NCI-H1417 (cell line): ENCODE measurements at regions not wholly inside any gene's neighbourhood (a gene's known extent, or its start where the extent isn't known, plus 50 kb on each side); places are given as distances from the start of the nearest gene placed in this dataset.

Experiments used
- DNase-seq, 3 experiments: peaks; one replicate each; lab custom pipeline; 2025; lab: John Stamatoyannopoulos, UW

DNA sequence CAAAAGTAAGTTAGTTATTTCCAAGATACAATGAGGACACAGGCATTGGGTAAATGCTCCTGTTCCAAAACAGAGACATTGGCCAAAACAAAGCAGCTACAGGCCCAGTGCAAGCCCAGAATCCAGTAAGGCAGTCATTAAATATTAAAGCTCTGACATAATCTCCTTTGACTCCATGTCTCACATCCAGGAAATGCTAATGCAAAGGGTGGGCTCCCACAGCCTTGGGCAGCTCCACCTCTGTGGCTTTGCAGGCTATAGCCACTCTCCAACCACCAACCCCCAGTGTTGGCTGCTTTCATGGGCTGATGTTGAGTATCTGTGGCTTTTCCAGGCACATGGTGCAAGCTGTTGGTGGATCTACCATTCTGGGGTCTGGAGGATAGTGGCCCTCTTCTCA is 733.4 kb upstream of the SOX9 start:
- no peak for DNase-seq

DNA sequence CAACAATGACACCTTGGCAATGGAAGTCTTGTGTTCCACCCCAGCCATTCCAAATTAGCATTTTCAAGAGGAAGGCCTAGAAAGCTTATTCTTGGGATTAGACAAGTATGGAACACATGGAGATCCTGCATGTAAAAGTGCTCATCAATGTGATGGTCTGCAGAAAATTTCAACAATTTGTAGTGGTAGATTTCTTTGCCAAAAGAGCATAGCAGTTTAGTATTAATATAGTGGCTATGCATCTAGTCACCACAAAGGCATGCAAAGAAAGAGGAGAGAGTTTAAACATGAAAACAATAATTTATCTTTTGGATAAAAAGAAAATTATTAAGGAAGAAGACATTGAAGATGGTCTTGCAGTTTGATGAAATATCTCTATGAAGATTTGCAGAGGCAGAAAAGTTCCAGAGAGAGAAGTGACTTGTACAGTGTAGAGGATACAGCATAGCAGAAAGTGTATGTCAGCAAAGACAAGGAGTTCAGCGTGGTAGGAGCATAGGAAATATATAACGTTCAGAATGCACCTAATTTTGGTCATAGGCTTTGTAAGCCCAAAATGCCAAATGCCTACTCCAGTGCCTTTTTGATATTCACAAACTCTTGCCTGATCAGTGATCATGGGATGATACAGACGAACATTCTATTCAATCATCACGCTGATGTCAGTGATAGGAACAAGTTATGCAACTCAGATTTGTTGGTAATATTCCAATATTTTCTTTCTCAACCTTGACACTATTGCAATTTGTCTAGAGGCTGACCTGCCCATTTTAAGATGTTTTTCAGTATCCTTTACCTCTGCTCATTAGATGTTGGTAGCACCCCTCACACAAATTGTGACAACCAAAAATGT is 727.9 kb upstream of the SOX9 start:
- DNase-seq: no peak

DNA sequence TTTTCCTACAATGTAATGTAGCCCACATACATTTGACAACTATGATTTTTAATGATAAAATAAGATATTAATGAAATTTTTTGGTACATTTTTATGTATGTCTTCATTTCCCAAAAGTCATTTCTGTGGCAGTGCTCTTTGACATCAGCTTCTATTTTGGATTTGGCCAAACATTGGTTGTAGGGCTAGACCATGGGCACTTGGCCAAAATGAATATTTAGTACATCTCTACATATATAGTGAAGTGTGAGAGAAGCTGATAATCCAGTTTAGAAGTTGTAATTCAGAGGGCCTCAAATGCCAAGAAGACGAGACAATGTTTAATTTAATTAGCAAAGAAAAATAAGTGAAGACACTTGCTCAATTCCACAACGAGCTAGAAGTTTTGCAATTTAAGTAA is 724.9 kb upstream of the SOX9 start:
- no peak for DNase-seq

DNA sequence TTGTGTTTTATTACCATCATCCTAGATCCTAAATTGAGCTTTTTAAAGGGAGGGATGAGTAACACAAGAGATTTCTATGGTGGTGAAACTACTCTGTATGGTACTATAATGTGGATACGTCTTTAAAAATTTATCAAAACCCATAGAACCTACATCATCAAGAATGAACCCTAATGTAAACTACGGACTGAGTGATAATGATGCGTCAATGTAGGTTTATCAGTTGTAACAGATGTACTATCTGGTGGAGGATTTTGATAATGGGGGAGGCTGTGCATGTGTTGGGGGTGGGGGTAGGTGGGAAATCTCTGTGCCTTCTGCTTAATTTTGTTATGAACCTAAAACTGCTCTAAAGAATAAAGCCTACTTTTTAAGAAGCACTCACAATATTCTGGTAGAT is 724.1 kb upstream of the SOX9 start:
- DNase-seq: no peak

DNA sequence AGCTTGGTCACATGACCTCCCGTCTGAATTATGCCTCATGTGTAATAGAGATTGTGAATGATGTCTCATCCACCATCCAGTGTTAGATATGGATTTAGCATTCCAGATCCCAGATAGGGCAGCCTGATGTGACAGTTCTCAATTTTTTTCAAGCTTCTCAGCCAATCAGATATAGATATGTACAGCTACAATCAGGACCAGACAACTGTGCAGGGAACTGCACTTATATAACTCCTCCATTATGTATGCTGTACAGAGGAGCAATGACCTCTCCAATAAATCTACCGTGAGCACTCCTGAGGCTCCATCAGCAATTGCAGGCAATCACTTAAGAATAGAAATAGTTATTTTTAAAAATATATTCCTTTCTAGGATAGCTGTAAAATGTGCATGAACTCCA is 722.8 kb upstream of the SOX9 start:
- no peak for DNase-seq

DNA sequence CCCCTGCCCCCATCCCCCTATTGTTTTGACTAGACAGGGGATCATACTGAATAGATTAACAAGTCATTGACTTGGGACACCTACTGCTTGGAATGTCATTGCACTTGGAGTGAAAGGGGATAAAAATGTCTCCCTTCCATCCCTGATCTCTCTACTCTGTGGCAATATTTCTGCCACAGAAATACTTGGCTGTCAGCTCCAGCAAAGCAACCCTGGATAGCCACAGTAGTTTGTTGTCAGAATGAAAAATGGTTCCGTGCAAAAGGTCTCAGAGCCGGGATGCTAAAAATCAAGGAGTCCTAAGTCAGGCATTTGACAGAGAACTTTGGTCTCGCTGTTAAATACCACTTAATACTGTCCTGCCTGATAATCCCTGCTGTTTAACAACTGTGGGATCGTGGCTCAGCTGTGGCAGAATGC is 722.0 kb upstream of the SOX9 start:
- peak in 1 of 3 experiments; percentile 10 for DNase-seq

DNA sequence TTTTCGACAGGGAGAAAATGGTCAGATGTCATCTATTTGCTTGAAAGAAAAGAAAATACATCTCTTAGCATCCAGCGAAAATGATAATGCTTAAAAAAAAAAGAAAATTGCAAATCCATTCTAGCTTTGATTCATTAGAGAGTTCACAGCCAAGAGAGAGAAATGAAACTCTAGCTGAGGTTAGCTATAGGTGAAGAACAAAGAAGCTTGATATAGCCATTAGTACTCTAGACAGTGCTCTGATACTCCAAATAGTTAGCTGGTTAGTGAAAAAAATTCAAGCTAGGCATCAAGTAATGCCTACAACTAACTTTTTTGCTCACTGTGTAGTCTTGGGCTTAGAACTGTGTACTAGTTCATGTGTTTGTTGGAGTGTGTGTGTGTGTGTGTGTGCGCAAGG is 721.6 kb upstream of the SOX9 start:
- no peak for DNase-seq

DNA sequence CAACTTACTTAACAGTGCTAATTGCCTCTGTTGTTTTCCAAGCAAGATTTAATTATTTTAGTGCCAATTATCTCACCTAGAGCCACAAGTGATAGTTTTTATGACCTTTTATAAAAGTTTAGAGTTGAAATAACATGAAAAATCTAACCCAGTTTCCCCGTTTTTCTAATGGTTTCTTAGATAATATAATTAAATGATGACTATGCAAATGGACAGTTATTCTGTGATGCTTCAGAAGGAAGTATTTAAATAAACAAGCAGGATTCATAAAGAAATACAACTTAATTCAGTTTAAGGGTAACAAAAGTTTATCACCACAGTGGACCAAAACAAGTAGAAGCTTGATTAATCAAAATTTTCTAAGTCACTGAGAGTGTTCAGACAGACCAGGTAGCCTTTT is 721.2 kb upstream of the SOX9 start:
- DNase-seq: no peak

DNA sequence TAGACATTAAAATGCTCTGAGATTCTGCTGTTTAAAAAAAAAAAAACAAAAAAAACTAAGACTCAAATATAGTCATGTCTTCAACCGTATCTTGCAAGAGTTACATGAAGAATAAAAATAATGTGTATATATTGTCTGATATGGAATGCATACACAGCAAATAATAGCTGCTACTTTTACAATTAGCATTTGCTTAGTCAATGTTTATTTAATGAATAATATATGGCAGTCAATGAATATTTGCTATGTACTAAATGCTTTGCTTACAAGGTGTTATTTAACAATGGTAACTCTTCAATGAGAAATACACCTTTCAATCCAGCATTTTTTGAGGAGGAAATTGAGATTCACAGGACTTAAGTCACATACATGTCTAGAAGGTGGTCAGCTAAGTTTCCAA is 718.8 kb upstream of the SOX9 start:
- DNase-seq: no peak

DNA sequence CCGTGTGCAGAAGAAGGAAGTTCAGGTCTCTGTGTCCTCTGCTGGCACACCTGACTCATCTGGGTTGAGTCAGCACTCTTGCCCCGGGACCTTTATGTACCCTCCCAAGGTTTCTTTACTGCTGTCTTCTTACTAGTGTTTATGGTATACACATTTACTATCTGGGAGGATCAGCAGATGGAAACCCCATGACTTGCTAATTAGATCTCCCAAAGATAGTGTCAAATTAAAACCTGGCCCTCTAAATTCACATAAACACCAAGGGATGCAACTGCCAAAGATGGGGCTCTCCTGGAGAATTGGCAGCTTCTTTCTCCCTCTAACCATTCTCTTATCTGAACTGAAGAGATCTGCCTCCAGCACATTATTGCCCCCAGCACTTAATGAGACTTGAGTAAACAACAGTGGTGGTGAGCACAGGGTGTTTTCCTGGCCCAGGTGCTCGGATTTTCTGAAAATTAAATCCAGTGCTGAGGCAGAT is 718.1 kb upstream of the SOX9 start:
- DNase-seq: peak in 2 of 3 experiments; percentile 48 to 77

DNA sequence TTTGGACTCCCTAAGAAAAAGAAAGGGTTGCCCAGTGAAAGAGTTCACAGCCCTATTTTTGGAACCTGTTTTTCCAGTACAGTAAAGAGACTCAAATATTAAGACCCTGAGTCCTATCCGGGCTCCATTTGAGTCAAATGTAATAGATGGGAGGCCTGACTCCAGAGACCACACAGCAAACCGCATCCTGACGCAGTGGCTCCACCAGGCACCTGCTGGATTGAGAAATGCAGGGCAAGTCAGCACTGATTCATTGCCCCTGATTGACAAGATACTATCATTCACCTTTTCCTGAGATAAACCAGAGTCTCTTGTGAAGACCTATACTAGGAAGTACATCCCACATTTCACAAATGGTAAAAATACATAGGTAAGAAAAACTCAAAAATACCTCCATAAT is 715.7 kb upstream of the SOX9 start:
- no peak for DNase-seq

DNA sequence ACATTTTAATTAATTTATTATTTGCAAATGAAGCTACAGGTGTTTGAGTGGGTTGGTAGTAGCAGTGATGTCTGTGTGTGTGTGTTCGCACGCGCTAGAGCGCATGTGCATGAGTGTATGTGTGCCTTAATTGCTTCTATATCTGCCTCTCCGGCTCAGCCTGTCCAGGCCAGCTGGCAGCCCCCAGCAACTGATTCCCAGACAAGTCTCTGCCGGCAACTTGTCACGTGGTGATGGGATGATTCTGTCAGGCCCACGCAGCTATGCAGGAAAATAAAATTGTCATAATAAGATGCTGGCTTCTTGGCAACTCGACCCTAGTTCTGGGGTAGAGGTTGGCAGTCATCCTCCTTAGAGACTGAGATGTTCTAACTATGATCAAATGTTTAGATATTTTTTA is 712.8 kb upstream of the SOX9 start:
- no peak for DNase-seq

DNA sequence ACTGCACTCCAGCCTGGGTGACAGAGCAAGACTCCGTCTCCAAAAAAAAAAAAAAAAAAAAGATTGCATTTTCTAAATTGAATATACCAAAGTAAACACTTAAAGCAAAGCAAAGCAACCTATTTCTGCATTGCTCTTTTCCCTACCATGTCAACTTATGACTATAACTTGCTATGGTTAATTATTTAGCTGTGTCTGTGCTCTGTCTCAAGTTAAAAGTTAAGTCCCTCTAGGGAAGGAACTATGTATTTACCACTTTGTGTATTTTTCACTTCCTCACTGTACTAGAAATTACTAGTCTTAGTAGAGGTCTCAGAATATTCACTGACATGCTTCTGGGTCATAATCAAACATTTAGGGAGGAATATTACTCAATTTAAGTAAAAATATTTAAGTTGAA is 711.7 kb upstream of the SOX9 start:
- no peak for DNase-seq

DNA sequence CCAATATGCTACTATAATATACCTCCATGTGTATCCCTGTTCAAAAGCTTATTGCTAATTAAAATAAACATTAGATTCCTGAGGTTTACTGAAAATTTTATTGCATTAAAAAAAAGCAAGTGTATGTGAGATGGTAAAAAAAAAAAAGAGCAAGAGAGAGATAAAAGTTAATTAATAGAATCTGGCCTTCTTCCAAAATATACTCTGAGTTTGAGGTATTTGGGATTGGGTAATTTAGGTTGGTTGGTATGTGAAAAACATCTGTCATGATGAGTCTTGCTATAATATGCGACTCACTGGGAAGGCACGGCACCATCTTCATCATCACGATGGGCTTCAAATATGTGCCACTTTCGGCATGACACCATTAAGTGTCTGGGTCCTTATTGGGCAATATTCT is 711.1 kb upstream of the SOX9 start:
- DNase-seq: no peak

DNA sequence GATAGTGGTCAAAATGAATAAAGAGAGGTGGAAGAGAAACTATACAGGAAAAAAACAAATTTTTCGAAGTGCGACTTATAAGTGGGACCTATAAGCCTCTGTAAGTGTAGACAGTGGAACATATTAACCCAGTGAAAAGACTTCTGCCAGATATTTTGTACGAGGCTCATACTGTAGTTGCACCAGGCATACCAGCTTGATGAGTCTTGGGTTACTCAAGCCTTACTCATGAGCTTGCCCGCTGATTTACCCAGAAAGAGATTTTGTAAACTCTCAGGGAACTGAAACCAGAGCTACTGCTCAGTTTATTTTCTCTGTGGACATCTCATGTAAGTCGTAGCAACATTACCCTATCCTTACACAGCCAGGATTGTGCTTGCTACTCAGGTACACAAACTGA is 708.0 kb upstream of the SOX9 start:
- DNase-seq: no peak

DNA sequence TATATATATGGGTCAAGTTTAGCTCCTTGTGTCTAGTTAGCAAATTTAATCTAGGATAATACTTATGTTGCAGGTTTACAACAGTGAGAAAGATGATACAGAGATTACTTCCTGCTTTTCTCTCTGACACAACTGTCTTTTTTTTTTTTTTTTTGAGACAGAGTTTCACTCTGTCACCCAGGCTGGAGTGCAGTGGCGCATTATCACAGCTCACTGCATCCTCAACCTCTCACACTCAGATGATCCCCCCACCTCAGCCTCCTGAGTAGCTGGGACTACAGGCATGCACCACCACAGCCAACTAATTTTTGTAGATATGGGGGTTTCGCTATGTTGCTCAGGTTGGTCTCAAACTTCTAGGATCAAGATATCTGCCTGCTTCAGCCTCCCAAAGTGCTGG is 706.9 kb upstream of the SOX9 start:
- DNase-seq: no peak

DNA sequence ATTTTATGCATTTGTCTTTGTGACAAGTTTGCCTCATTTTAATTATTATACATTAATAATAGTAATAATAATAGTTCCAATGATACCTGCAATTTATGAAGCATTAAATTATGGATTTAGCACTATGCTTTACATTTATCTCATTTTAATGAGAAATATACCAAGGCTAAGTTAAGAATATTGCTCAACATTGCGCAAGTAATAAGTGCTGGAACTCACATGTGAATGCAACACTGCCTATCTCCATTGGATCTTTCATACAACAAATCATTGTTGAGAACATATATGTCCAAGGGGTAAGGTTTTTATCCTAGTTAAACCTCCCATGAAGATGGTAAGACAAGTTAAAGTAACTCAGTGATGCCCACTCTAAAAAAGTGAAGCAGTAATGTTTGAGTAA is 703.7 kb upstream of the SOX9 start:
- no peak for DNase-seq

DNA sequence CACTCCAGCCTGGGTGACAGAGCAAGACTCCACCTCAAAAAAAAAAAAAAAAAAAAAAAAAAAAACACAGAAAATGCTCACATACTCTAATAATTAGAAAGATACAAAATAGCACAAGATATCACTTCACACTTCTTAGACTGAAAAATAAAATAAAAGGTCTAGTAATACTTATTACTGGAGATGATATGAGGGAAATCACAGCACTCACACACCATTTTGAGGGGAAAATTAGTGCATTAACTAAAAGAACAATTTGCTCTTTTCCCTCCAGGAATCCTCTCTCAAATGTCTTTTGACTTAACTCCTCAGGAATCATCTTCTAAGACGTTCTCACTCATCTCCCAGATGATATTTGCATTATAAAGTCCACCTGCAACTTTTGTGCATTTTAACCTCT is 697.9 kb upstream of the SOX9 start:
- no peak for DNase-seq

DNA sequence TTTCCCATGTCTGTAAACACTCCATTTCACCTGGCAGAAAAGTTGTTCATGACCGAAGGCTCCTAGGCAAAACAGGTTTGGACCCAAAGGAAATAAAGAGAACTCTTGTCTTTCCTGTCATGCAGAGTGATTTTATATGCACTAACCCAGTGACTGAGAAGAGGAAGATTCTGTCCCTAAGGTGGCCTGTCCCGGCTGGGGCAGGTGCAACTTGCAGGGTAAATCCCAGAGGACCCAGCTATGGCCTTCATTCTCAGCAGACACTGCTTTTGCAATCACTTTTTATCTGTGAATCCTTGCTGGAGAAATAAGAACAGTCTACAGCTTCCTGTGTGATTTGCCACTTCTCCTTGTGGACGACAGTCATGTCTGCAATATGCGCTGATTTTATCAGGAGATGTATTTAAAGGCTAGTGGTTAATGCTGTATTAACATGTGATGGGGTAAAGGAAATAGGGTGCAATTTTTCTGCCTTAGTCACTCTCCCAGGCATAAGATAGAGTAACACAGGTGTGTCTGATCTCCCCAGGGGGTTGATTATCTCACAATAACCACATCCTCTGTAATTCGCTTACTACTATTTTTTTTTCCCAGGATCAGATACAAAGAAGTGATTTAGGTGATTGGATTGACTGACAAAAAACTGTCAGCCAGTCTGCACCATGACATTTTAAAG is 696.8 kb upstream of the SOX9 start:
- peak; percentile 59 to 90 (median 68) for DNase-seq

DNA sequence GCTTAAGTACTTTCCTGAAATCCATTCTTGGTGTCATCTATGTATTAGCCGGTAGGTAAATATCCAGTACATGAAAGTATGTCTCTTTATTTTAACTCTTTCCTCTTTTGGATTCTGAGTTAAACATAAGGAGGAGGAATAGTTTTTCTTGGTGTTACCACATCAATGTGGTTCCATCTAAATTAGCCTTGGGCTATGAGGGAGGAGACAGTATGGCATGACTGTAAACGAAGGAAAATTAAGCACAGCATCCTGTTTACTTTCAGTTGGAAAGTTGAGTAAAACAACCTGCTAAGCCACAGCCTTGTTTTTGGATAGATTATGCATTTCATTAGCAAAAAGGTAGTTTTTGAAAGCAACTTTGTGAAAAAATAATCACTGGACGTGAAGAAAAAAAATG is 693.0 kb upstream of the SOX9 start:
- no peak for DNase-seq

DNA sequence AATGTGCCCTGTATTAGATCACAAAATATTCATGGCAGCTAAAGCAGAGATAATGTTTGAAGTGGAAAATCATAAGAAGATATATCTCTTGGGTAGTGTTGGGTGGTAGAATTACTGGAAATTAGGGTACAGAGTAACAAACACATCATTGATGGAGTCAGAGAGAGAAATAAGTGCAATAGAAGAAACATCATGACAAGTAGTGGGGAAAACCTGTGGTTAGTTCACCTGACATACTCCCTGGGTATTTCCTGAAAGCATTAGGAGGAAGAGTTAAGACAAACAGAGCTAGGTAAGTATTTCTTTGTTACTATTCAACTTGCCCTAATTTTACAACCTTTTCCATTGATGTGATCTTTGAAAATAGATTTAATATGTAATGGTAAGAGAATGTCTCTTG is 691.9 kb upstream of the SOX9 start:
- DNase-seq: no peak

DNA sequence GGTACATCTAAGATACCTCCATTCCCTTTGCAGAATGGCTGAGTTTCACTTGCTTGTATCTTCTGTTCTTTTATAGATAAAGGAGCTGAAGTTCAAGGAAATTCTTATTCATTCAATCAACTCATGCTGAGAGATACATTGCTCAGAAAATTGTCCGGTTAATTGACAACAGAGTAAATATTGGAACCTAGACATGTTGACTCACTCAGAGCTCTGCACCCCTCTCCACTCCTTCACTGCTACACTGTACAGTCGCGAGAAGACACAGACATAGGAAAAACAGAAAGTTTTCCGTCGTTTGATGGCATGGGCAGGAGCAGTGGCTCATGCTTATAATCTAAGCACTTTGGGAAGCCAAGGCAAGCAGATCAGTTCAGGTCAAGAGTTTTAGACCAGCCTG is 690.5 kb upstream of the SOX9 start:
- peak in 1 of 3 experiments; percentile 6 for DNase-seq

DNA sequence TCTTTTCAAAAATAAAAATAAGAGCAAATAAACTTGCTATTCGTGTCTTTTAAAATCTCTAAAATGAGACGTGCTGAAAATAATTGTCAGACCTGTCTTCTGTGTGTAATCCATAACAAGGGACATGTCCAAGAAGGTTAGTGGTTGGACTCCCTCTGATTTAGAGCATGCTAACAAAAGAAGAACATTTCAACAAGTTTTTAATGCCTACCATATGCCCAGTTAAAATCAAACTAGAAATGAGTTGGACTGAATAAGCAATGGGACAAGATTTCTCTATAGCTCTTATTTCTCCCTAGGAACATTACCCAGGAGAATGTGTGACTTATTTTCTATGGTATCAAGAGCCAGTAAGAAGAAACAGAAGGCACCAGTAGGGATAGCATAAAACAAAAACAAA is 689.7 kb upstream of the SOX9 start:
- DNase-seq: no peak
